ENCODE measurements at regions not wholly inside any gene's neighbourhood (a gene's known extent, or its start where the extent isn't known, plus 50 kb on each side); places are given as distances from the start of the nearest gene placed in this dataset.

DNA sequence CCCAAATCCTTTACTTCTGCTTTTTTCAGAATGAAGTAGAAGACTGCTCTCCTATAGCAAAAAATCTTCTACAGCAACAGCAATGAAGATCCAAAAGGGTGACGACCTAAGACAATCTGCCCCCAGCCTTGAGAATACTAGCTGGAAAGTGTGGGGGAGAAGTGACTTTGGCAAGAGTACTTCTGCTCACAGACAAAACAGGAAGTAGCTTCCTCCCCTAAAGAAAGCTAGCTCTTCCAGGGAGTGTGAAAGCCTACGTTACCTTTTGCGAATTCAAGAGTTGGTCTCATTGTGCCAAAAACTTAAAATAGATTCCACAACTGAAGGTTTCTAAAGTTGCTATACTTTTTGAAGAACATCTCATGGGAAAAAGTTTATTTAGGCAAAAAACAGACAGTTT, 1069.2 kb upstream of the CHAC2 start:
- TF ChIP-seq, protein P1, sequence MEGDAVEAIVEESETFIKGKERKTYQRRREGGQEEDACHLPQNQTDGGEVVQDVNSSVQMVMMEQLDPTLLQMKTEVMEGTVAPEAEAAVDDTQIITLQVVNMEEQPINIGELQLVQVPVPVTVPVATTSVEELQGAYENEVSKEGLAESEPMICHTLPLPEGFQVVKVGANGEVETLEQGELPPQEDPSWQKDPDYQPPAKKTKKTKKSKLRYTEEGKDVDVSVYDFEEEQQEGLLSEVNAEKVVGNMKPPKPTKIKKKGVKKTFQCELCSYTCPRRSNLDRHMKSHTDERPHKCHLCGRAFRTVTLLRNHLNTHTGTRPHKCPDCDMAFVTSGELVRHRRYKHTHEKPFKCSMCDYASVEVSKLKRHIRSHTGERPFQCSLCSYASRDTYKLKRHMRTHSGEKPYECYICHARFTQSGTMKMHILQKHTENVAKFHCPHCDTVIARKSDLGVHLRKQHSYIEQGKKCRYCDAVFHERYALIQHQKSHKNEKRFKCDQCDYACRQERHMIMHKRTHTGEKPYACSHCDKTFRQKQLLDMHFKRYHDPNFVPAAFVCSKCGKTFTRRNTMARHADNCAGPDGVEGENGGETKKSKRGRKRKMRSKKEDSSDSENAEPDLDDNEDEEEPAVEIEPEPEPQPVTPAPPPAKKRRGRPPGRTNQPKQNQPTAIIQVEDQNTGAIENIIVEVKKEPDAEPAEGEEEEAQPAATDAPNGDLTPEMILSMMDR (IDR thresholded peaks at IDR 0.05 in 4 of 5, conservative IDR thresholded peaks at IDR 0.05 in 1 of 5) = no peak
- TF ChIP-seq POLR2A (IDR thresholded peaks at IDR 0.05) = no peak

Data from gastrocnemius medialis (tissue), 4 donors.